ENCODE measurements at regions not wholly inside any gene's neighbourhood (a gene's known extent, or its start where the extent isn't known, plus 50 kb on each side); places are given as distances from the start of the nearest gene placed in this dataset.

DNA sequence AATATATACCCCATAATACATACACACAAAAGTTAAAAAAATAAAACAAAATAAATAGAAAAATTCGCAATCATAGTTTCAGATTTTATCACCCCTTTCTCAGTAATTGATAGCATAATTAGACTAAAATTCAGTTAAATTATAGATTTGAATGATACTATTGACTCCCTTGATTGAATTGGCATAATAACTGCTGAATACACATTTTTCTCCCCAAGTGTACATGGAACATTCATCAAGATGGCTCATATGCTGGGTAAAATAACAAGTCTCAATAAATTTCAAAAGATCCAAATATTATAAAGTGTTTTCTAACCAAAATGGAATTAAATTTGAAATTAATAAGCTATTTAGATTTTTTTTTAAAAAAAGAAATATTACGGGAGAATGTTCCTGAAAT is 616.1 kb downstream of the MAFB start:
- Histone ChIP-seq H3K36me3 (no peaks in the 10 kb centered on the region), H3K4me1 (peaks cover 0 to 5% (median 0%) of the 10 kb centered on the region in 4 donors), H3K27ac (no peak overlapping the region), H3K4me3 (no peak overlapping the region), H3K9me3 (peaks cover 0 to 10% (median 1%) of the 10 kb centered on the region in 4 donors), H3K27me3 (no peaks in the 10 kb centered on the region)
- 86 to 95% methylated on average over 2 of the region's 2 CpGs for WGBS, 2 donors
- DNase-seq = no peak
- TF ChIP-seq, protein P1, sequence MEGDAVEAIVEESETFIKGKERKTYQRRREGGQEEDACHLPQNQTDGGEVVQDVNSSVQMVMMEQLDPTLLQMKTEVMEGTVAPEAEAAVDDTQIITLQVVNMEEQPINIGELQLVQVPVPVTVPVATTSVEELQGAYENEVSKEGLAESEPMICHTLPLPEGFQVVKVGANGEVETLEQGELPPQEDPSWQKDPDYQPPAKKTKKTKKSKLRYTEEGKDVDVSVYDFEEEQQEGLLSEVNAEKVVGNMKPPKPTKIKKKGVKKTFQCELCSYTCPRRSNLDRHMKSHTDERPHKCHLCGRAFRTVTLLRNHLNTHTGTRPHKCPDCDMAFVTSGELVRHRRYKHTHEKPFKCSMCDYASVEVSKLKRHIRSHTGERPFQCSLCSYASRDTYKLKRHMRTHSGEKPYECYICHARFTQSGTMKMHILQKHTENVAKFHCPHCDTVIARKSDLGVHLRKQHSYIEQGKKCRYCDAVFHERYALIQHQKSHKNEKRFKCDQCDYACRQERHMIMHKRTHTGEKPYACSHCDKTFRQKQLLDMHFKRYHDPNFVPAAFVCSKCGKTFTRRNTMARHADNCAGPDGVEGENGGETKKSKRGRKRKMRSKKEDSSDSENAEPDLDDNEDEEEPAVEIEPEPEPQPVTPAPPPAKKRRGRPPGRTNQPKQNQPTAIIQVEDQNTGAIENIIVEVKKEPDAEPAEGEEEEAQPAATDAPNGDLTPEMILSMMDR (IDR thresholded peaks at IDR 0.05) = no peak
- TF ChIP-seq EP300 (IDR thresholded peaks at IDR 0.05) (no peak), POLR2A (IDR thresholded peaks at IDR 0.05) (no peak), POLR2AphosphoS5 (IDR thresholded peaks at IDR 0.05) (no peak)
- intact Hi-C loops (cut with DNase I) = no loop called here

DNA sequence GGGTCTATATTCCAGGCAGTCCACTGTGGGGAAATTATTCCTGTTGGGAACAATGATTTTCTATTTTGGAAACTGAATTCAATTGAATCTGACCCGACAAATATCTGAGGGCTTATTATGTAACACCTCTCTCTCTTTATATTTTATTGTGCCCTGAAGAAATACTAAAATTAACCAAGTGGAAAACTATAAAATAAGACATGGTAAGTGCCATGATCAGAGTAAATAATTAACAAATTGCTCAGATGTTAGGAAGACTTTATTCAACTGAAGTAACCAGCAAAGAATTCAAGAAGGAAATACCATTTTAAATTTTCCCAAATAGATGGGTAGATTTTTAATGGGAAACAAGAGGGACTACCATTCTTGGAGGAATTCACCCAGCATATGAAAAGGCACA is 632.9 kb downstream of the MAFB start:
- H3K27ac ChIP-seq = no peak overlapping the region
- WGBS, 2 donors = 75 to 84% methylated on average over 1 of the region's 1 CpG
- H3K4me1 ChIP-seq = no peaks in the 10 kb centered on the region
- TF ChIP-seq POLR2AphosphoS5 (IDR thresholded peaks at IDR 0.05) = no peak
- no peak for TF ChIP-seq EP300 (IDR thresholded peaks at IDR 0.05)
- TF ChIP-seq, protein P1 (IDR thresholded peaks at IDR 0.05) = no peak
- no peak for TF ChIP-seq POLR2A (IDR thresholded peaks at IDR 0.05)
- H3K9me3 ChIP-seq = peaks cover 0 to 1% (median 0%) of the 10 kb centered on the region in 4 donors
- no peak for DNase-seq
- no peak overlapping the region for H3K4me3 ChIP-seq
- intact Hi-C loops (cut with DNase I) = no loop called here
- no peaks in the 10 kb centered on the region for H3K36me3 ChIP-seq
- no peaks in the 10 kb centered on the region for H3K27me3 ChIP-seq

DNA sequence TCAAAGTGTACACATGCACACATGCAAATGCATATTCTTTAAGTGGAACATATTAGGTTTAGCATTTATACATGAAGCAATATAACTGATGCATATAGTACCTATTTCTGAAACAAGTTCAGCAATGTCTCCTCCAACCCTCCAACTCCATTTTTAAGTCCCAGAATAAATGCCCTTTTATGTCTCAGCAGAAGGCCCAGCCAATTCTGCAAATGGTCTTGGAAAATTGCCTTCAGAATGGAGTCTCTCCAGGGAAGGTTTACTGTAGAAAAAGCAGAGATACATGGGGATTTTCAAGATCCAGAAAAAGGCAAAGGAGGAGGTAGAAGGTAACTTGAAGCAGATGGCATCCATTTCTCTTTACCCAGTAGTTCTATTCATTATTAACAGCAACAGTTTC is 633.3 kb downstream of the MAFB start:
- H3K4me3 ChIP-seq = no peak overlapping the region
- DNase-seq = no peak
- intact Hi-C loops (cut with DNase I) = no loop called here
- no peak overlapping the region for H3K27ac ChIP-seq
- no peak for TF ChIP-seq POLR2AphosphoS5 (IDR thresholded peaks at IDR 0.05)
- no peak for TF ChIP-seq EP300 (IDR thresholded peaks at IDR 0.05)
- no peak for TF ChIP-seq POLR2A (IDR thresholded peaks at IDR 0.05)
- TF ChIP-seq, protein P1 (IDR thresholded peaks at IDR 0.05) = no peak
- no peaks in the 10 kb centered on the region for H3K9me3 ChIP-seq
- H3K36me3 ChIP-seq = no peaks in the 10 kb centered on the region
- H3K27me3 ChIP-seq = no peaks in the 10 kb centered on the region
- no peaks in the 10 kb centered on the region for H3K4me1 ChIP-seq

DNA sequence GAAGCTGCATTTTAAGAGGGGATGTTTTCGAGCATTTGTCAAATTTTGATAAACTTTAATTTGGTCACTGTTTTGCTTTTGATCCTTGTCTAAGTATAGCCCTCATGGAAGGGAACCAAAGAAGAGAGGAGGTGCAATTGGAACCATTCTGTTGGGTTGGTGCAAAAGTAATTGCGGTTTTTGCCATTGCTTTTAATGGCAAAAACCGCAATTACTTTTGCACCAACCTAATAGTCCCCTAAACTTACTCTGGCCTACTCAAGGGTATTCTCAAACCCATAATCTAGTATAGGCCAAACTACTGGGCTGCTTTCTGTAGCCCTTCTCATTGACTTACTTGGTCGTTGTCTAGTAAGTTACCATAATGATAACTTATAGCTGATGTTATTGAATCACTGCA is 634.7 kb downstream of the MAFB start:
- Histone ChIP-seq H3K4me1 (no peaks in the 10 kb centered on the region), H3K27ac (no peak overlapping the region), H3K9me3 (no peaks in the 10 kb centered on the region), H3K27me3 (no peaks in the 10 kb centered on the region), H3K36me3 (no peaks in the 10 kb centered on the region), H3K4me3 (no peak overlapping the region)
- 63 to 81% methylated on average over 4 of the region's 4 CpGs for WGBS, 2 donors
- no peak for DNase-seq
- intact Hi-C loops (cut with DNase I) = no loop called here
- no peak for TF ChIP-seq POLR2A (IDR thresholded peaks at IDR 0.05)
- TF ChIP-seq EP300 (IDR thresholded peaks at IDR 0.05) = no peak
- TF ChIP-seq POLR2AphosphoS5 (IDR thresholded peaks at IDR 0.05) = no peak
- TF ChIP-seq, protein P1 (IDR thresholded peaks at IDR 0.05) = no peak

DNA sequence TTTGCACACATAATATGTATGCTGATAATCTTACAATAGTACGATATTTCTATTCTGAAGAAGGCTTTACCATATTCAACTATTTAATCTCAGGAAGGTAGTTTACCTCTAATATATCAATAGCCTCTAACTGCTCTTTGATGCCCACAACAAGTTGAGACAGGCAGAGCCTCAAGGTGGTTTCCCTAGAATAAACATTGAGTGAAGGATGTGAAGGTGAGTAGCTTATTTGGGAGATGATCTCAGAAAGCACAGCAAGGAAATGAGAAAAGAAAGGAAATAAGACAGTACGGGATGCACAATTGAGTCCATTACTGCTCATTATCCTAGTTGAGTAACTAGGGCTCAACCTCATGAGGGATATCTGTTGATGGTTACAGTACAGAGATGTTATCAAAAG is 638.4 kb downstream of the MAFB start:
- Histone ChIP-seq H3K9me3 (no peaks in the 10 kb centered on the region), H3K4me3 (no peak overlapping the region), H3K4me1 (no peaks in the 10 kb centered on the region), H3K27me3 (no peaks in the 10 kb centered on the region), H3K27ac (no peak overlapping the region), H3K36me3 (no peaks in the 10 kb centered on the region)
- no peak for DNase-seq
- 90 to 94% methylated on average over 2 of the region's 2 CpGs for WGBS, 2 donors
- TF ChIP-seq POLR2A (IDR thresholded peaks at IDR 0.05) (no peak), POLR2AphosphoS5 (IDR thresholded peaks at IDR 0.05) (no peak), EP300 (IDR thresholded peaks at IDR 0.05) (no peak)
- intact Hi-C loops (cut with DNase I) = no loop called here

Data from sigmoid colon (tissue), 6 donors.